HG03039 (cell line): ENCODE measurements at regions not wholly inside any gene's neighbourhood (a gene's known extent, or its start where the extent isn't known, plus 50 kb on each side); places are given as distances from the start of the nearest gene placed in this dataset.
"Not testable (repeated sequence)": the region's sequence is repeated elsewhere in the genome, so short reads cannot be mapped to it uniquely, and the experiment has no call there.

ENCODE experiments used
- ATAC-seq: cut with Tn5 transposase; IDR thresholded peaks from one replicate; pipeline ENCODE4 v1.9.1; 2021; ENCODE audit warnings: mild to moderate bottlenecking, moderate library complexity; ENCODE audit not compliant: unreplicated experiment

GRCh38 chr2:38148501-38148900, 72.5 kb upstream of the CYP1B1 start:
- ATAC-seq: no peak

GRCh38 chr2:38147333-38148121, 71.6 kb upstream of the CYP1B1 start:
- ATAC-seq: no peak

- ATAC-seq: peak; percentile 96
Measured at GRCh38 chr2:38146907-38147307, 71.0 kb upstream of the CYP1B1 start.

- ATAC-seq: peak; percentile 58
Measured at GRCh38 chr2:38146275-38146906, 70.4 kb upstream of the CYP1B1 start.

GRCh38 chr2:38145236-38145635, 69.3 kb upstream of the CYP1B1 start:
- ATAC-seq: no peak

GRCh38 chr2:38142627-38143026, 66.7 kb upstream of the CYP1B1 start:
- ATAC-seq: no peak

GRCh38 chr2:38141501-38141900, 65.5 kb upstream of the CYP1B1 start:
- no peak for ATAC-seq

GRCh38 chr2:38138996-38139395, 63.0 kb upstream of the CYP1B1 start:
- ATAC-seq: no peak

GRCh38 chr2:38138419-38138818, 62.5 kb upstream of the CYP1B1 start:
- no peak for ATAC-seq

GRCh38 chr2:38137958-38138357, 62.0 kb upstream of the CYP1B1 start:
- not testable (repeated sequence) for ATAC-seq

- no peak for ATAC-seq
Measured at GRCh38 chr2:38131676-38132075, 55.7 kb upstream of the CYP1B1 start.

- ATAC-seq: no peak
Measured at GRCh38 chr2:38130876-38131275, 54.9 kb upstream of the CYP1B1 start.

GRCh38 chr2:38129987-38130386, 54.0 kb upstream of the CYP1B1 start:
- no peak for ATAC-seq

- ATAC-seq: no peak
Measured at GRCh38 chr2:38129481-38129880, 53.5 kb upstream of the CYP1B1 start.

GRCh38 chr2:38128653-38129052, 52.7 kb upstream of the CYP1B1 start:
- ATAC-seq: no peak

GRCh38 chr2:38127277-38127676, 51.3 kb upstream of the CYP1B1 start:
- no peak for ATAC-seq

GRCh38 chr2:38125842-38126241, 49.9 kb upstream of the CYP1B1 start:
- ATAC-seq: no peak
